GM19035 (cell line): ENCODE measurements at regions not wholly inside any gene's neighbourhood (a gene's known extent, or its start where the extent isn't known, plus 50 kb on each side); places are given as distances from the start of the nearest gene placed in this dataset.

Source experiments
- ATAC-seq: cut with Tn5 transposase; IDR thresholded peaks from one replicate; pipeline ENCODE4 v1.9.1; 2021; ENCODE audit not compliant: unreplicated experiment

- ATAC-seq, result no peak
Observed at GRCh38 chr3:22916933-22917332, 286.2 kb upstream of the UBE2E2 start.

DNA sequence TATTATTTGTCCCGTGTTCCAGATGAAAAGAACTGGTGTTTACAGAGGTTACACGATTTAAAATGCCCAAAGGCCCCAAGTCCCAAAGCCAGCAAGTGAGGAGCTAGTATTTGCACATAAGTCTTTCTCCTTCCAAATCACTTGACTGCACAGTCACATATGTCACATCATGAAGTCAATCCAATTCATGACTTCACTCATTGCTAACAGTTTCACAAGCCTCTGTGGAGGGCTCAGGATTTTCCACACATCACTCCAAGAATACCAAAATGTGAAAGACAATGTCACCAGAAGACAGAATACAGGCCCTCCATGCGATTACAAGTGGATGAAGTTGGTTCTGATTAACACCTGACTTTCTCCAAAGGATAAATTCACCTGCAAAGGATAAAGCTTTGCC is 283.1 kb upstream of the UBE2E2 start:
- ATAC-seq, result no peak

- ATAC-seq, result peak; percentile 60
Observed at GRCh38 chr3:22922317-22922716, 280.8 kb upstream of the UBE2E2 start.

DNA sequence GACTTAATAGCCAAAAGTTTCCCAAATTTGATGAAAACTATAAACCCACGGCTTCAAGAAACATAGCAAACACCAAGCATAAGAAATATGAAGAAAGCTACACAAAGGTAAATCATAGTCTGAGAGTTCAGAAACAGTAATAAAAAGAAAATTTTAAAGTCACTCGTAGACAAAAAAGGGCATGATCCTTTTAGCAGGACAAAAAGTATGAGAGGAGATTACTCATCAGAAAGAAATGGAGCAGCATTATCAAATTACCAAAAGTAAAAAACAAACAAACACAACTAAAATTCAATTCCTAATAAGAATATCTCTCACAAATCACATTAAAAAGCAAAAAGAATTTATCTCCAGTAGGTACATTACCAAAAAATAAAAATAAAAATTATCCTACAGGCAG is 279.4 kb upstream of the UBE2E2 start:
- ATAC-seq, result no peak

DNA sequence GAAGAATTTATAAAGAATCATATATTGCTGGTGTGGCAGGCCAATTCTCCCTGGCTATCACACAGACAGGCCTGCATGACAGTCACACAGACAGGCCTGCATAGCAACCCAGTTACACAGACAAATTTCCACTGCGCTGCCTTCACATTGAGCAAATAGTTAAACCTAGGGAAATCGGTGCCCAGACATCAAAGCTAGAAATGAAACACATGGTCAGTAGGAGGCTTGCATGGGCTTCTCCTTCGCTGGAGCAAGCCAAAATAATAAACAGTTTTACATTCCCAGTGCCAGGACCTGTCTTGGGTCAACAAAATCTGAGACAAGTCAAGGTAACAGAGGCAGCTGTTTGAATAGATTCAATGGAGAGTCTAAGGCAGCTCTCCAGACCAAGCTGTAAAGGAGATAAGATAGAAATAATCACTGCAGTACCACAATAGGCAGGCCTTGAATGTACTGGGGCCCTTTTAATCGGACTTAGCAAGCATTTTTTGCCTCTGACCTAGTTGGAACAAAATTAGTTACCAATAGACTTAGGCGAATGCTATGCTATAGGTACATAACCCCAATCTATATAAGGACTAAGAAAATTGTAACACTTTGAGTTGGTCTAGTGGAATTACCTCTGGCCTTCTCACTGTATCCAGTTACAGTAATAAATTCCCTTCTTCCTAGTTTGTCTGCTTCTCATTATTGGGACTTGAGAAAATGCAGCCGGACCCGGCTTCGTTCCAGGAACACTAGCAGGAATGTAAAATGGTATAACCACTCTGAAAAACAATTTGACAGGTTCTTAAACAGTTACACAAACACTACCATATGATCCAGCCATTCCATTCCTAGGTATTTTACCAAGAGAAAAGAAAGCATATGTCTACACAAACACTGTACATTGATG is 274.7 kb upstream of the UBE2E2 start:
- ATAC-seq, result no peak

DNA sequence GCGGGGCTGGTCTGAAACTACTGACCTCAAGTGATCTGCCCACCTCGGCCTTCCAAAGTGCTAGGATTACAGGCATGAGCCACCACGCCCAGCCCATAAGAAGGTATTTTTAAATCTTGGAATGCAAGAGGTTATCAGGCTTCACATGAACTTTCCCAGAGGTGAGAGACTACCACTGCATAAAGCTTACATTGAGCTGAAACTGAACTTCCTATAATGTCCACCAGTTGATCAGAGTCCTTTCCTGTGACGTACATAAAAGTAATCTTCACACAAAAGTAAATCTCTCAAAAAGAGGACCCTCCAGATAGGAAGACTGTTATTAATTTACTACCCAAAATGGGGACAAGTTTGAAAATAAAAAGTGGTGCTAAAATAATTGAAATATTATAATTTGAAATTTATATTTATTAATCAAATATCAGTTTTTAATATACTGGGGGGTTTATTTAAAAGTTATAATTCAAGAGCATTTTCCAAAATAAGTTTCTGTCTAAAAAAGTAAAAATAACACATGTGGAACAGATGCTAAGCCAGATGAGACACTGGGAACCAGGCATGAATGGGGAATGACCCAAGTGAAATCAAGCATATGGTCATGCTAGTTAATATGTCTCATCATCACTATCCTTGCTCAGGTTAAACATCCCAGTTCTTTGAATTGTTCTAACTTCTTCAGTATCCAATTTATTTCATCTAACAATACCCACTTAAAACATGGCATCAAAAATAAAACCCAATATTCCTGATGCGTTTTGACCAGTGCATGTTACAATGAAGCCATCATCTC is 269.9 kb upstream of the UBE2E2 start:
- no peak for ATAC-seq

DNA sequence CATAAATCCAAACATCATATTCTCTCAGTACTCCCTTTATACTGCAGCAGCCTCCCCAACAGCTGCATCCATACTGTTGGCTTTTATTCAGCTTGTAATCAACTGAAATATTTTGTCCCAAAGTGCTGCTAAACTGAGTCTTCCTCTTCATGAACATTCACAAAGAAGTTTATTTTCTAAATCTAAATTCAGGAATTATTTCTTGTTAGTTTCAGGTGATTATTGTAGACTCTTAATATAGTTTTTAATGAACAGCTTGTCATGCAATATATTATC is 269.3 kb upstream of the UBE2E2 start:
- ATAC-seq, result no peak

DNA sequence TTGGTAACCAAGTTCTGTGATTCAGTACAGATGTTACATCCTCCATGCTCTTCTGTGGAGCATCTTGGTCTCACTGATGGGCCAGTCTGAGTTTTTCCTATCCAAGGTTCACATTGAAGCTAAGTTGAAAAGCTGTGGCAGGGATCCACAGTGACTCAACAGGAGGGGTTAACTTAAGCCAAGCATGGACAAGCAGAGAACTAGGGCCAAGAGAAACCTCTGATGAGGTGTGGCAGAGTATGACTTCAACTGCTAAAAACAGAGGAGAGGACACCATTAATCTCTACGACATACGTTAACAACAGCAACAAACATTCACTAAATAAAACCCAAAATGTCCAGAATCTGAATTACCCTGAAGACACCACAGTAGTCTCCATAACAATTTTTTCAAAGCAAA is 268.1 kb upstream of the UBE2E2 start:
- ATAC-seq, result no peak

GRCh38 chr3:22937536-22937935 is 265.6 kb upstream of the UBE2E2 start:
- no peak for ATAC-seq

DNA sequence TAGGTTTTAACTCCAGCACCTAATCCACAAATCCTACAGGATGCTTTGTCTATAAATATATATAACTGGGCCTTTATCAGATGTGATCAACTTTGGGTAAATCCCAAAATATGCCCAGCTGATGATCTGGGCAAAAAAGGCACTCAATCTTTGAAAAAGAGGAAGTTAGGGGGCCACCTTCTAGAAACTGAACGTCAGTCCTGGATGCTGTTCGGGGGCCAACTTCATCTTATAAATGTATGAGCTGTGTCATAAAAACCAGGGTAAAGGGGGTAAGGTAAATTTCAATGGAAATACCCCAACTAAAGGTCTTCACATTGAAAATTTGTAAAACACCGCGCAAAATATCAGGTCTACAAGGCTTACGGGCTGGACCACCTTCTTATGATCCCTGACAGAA is 264.4 kb upstream of the UBE2E2 start:
- no peak for ATAC-seq

- ATAC-seq, result no peak
Observed at GRCh38 chr3:22939349-22939748, 263.8 kb upstream of the UBE2E2 start.

- no peak for ATAC-seq
Observed at GRCh38 chr3:22940285-22940684, 262.8 kb upstream of the UBE2E2 start.

GRCh38 chr3:22942981-22943380 is 260.1 kb upstream of the UBE2E2 start:
- no peak for ATAC-seq

DNA sequence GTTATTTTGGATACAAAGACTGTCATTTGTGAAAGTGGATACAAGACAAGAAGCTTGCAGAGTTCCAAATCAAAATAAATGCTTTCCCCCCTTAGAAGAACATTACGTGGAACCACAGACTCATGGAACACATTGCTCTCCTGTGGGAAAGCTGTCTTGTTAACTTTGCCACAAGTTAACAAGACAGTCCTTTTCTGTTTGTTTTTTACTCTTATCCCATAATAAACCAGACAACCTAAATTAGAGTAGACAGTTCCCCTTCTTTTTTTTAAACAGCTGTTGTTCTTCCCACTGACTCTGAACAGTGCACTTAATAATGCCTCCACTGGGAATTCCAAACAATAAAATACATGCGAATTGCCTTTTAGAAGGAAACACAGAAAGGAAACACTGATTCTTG is 255.3 kb upstream of the UBE2E2 start:
- no peak for ATAC-seq

- ATAC-seq, result no peak
Observed at GRCh38 chr3:22951910-22952309, 251.2 kb upstream of the UBE2E2 start.

DNA sequence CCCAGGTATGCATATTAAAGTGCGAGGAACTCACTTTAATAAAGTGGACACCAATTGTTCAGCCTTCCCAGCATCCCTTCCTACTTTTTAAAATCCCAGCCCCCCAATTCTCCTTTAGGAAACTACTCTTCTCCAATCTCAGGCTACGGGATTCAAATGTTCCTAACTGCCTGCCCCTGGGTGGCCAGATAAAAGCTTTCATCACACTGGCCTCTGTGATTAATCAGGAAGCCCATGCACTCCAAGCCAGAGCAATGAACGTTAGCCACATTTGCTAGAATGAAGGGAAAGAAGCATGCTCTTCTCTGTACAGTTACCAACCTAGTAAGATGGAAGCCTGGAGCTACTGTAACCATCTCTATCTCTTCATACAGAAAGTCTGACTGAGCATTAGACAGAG is 250.3 kb upstream of the UBE2E2 start:
- no peak for ATAC-seq

- peak; percentile 87 for ATAC-seq
Observed at GRCh38 chr3:22959593-22959992, 243.5 kb upstream of the UBE2E2 start.

DNA sequence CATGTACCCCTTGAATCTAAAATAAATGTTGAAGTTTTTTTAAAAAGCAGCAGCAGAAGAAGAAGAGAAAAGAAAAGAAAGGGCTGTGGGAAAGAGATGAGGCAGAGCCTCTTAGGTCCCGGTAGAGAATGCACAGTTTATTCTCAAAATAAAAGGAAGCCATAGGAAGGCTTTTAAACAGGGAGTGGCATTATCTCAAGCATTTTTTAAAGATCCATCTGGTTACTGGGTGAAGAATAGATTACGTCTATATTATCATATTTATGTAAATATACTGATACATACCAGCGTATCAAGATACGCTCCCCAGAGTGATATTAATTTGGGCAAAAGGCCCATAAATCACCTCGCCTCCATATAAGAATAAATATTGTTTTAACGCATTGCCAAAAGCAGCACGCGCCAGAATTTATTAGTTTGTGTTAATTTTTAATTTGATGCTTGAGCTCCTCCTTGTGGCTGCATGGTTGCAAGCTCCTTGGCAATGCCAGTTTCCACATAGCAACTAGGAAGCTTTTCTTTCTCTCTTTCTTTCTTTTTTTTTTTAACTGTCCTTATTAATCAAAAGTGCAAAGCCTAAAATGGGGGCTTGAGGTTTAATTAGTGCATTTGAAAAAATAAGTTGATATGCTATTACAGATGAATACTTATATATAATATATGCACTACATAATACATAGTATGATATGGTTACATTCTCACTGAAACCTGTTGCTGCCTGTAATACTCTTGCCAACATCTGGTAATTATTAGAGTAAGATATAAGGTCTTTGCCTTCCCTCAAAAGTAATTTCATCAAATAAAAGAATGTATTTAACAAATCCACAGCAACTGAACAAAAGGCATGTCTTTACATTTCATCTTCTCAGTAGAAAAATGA is 242.8 kb upstream of the UBE2E2 start:
- ATAC-seq, result peak; percentile 47

DNA sequence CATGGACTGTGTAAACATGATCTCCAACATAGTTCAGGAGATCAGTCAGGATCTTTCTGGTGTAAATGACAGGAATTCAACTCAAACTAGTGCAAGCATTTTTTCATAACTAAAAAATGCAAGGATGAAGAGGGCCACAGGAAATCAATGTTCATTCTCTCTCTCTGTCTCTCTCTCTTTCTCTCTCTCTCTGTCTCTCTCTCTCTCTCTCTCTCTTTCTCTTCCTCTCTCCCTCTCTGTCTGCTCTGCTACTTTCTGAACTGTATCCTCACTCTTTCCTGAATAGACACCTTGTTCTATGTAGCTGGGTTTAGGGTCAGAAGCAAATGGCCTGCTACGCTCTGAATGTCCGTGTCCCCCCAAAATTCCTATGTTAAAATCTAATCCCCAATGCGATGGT is 240.9 kb upstream of the UBE2E2 start:
- ATAC-seq, result no peak

DNA sequence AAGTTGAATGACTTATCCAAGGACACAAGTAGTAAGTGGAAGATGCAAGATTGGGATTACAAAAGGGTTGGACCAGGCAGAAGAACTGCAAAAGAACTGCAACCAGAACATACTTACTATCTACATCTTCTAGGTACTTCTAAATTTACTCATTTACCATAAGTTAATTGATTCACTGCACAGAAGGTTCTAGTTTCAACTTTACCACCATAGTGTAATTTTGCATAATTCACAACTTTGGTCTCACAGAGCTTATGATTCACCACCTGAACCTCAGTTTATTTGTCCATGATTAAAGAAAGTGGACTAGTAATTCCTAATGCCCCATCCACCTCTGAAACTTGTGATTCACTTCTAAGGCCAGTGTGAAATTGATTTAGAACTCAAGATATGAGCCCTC is 236.8 kb upstream of the UBE2E2 start:
- ATAC-seq, result no peak

- ATAC-seq, result no peak
Observed at GRCh38 chr3:22969276-22969675, 233.9 kb upstream of the UBE2E2 start.

GRCh38 chr3:22971497-22971896 is 231.6 kb upstream of the UBE2E2 start:
- ATAC-seq, result no peak
